Lung (tissue), 11 donors: ENCODE measurements at regions not wholly inside any gene's neighbourhood (a gene's known extent, or its start where the extent isn't known, plus 50 kb on each side); places are given as distances from the start of the nearest gene placed in this dataset.

Source experiments
- ATAC-seq: fragments of 200-7000 bp; cut with Tn5 transposase; one replicate; pipeline ENCODE4 v1.9.1; 2020; ENCODE audit warnings: moderate number of reproducible peaks; ENCODE audit not compliant: insufficient read depth, low FRiP score
- DNase-seq, 3 donors: peaks; one replicate each; pipeline ENCODE4 v3.0.0-alpha.2; 2013 to 2017
- H3K27ac ChIP-seq, 2 donors: one replicate each; pipeline ENCODE4 v1.5.1; 2013; ENCODE audit warnings: mild to moderate bottlenecking in 2 of 2, moderate library complexity in 2 of 2, control low read depth in 1 of 2, inconsistent platforms in 1 of 2, low read depth in 1 of 2, low read length in 1 of 2
- H3K27me3 ChIP-seq, 3 donors: one replicate each; pipeline ENCODE4 v1.5.1; 2013; ENCODE audit warnings: low read length in 2 of 3; ENCODE audit not compliant: control insufficient read depth in 3 of 3, insufficient read depth in 3 of 3
- H3K36me3 ChIP-seq, 4 donors: one replicate each; pipeline ENCODE4 v1.5.1; 2013; ENCODE audit warnings: low read length in 4 of 4, mild to moderate bottlenecking in 1 of 4, moderate library complexity in 1 of 4; ENCODE audit not compliant: control insufficient read depth in 4 of 4, insufficient read depth in 4 of 4
- H3K4me1 ChIP-seq, 5 donors: one replicate each; pipeline ENCODE4 v1.5.1; 2013; ENCODE audit warnings: low read length in 5 of 5, mild to moderate bottlenecking in 2 of 5, moderate library complexity in 1 of 5; ENCODE audit not compliant: control insufficient read depth in 5 of 5, insufficient read depth in 5 of 5
- H3K4me3 ChIP-seq: one replicate; pipeline ENCODE4 v1.5.1; 2013; ENCODE audit warnings: mild to moderate bottlenecking, control low read depth, moderate library complexity
- H3K9ac ChIP-seq, 2 donors: one replicate each; pipeline ENCODE4 v1.5.1; 2013; ENCODE audit warnings: low read length in 2 of 2, control low read depth in 1 of 2; ENCODE audit not compliant: insufficient read depth in 1 of 2
- H3K9me3 ChIP-seq, 4 donors: one replicate each; pipeline ENCODE4 v1.5.1; 2013; ENCODE audit warnings: low read length in 3 of 4, mild to moderate bottlenecking in 1 of 4, moderate library complexity in 1 of 4; ENCODE audit not compliant: control insufficient read depth in 4 of 4, insufficient read depth in 3 of 4
- WGBS, 2 donors: extraction: QIAGEN DNeasy Blood & Tissue Kit; methylation state at CpG; one replicate each; pipeline ENCODE4 v1.1.7; 2013; 5-methylcytosine and 5-hydroxymethylcytosine counted together
- TF ChIP-seq, protein P1 (sequence below): IDR thresholded peaks from 2 replicates; pipeline ENCODE4 v1.5.1; 2012; ENCODE audit warnings: mild to moderate bottlenecking; ENCODE audit errors: control extremely low read depth, extremely low read depth
- donor health status: control.
- donor health status: control.
- donor health status: Bipolar disorder and iron deficiency.
- donor health status: healthy.
- donor health status: DM: yes; HTN: yes; CAD: no.

DNA sequence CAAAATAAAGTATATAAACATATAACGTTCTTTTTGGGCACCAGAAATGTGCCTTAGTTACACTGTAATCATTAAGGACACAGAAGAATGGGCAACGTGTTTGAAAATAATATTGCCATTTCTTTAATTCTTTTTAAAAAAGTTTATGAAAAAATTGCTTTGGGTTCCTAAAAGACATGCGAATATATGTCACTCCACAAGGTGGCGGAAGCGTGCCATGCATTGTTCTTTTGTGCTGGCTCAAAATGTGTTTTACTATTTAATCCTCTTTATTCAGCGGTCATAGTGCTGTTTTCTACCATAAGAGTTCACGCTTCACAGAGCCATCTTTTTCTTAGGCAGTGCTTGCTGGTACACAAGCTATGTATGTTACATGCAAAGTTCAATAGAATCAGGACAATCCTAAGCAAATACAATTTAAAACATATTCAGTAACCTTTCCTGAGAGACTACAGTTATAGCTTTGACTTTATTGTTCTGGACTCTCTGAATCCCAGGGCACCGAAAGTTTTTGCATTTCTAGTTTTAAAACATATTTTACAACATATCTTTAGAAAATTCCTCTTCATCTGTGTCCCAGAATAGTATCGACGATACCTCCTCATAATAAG, 147.8 kb upstream of the ERBB4 start:
- no peaks in the 10 kb centered on the region for H3K9me3 ChIP-seq
- no peak overlapping the region for H3K9ac ChIP-seq
- WGBS, 2 donors: 26 to 30% methylated on average over 10 of the region's 10 CpGs
- no peaks in the 10 kb centered on the region for H3K27me3 ChIP-seq
- no peak overlapping the region for H3K27ac ChIP-seq
- peak; percentile 71 to 83 (median 73) for DNase-seq
- TF ChIP-seq, protein P1, sequence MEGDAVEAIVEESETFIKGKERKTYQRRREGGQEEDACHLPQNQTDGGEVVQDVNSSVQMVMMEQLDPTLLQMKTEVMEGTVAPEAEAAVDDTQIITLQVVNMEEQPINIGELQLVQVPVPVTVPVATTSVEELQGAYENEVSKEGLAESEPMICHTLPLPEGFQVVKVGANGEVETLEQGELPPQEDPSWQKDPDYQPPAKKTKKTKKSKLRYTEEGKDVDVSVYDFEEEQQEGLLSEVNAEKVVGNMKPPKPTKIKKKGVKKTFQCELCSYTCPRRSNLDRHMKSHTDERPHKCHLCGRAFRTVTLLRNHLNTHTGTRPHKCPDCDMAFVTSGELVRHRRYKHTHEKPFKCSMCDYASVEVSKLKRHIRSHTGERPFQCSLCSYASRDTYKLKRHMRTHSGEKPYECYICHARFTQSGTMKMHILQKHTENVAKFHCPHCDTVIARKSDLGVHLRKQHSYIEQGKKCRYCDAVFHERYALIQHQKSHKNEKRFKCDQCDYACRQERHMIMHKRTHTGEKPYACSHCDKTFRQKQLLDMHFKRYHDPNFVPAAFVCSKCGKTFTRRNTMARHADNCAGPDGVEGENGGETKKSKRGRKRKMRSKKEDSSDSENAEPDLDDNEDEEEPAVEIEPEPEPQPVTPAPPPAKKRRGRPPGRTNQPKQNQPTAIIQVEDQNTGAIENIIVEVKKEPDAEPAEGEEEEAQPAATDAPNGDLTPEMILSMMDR: peak; percentile 52
- H3K36me3 ChIP-seq: no peaks in the 10 kb centered on the region
- ATAC-seq: peak; percentile 58
- no peaks in the 10 kb centered on the region for H3K4me1 ChIP-seq
- no peak overlapping the region for H3K4me3 ChIP-seq

DNA sequence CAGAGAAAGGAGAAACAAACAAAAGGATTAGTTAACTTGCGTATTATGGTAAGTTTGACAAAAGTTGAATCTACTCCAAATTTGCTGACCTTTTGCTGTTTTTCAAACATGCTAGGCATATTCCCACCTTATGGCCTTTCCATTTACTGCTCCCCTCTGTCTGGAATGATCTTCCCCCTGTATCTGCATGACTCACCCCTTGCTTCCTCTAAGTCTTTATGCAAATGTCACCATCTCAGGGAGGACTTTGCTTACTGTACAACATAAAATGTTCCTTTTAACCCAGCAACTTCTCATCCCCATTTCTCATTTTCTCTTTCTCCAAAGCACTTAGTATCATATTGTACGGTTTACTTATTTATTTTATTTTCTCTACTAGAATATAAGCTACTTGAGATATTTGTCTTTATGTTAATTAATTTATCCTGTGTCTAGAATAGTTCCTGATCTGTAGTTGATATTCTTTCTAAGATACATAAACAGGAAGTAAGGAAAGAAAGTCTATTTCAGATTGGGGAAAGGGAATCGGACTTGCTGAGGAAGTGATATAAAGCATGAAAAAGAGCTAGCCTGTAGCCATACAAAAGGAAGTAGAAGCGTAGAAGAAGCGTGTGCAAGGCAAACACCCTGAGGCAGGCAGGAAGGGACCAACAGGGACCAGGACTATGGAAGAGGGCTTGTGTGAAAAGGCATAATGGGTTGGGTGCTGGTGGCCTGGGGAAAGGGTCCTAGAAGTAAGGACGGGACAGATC, 144.9 kb upstream of the ERBB4 start:
- no peaks in the 10 kb centered on the region for H3K9me3 ChIP-seq
- no peaks in the 10 kb centered on the region for H3K36me3 ChIP-seq
- no peak overlapping the region for H3K4me3 ChIP-seq
- no peak overlapping the region for H3K27ac ChIP-seq
- WGBS, 2 donors: 50 to 57% methylated on average over 6 of the region's 6 CpGs
- DNase-seq (no peak), ATAC-seq (no peak)
- TF ChIP-seq, protein P1: no peak
- H3K27me3 ChIP-seq: no peaks in the 10 kb centered on the region
- H3K9ac ChIP-seq: no peak overlapping the region
- no peaks in the 10 kb centered on the region for H3K4me1 ChIP-seq

- no peak overlapping the region for H3K4me3 ChIP-seq
- TF ChIP-seq, protein P1: no peak
Observed at GRCh38 chr2:212682937-212683336, 144.3 kb upstream of the ERBB4 start.

More at GRCh38 chr2:212682937-212683336, 144.3 kb upstream of the ERBB4 start:
- H3K27ac ChIP-seq: no peak overlapping the region
- no peaks in the 10 kb centered on the region for H3K4me1 ChIP-seq
- no peak for DNase-seq
- no peak for ATAC-seq
- H3K9me3 ChIP-seq: no peaks in the 10 kb centered on the region
- H3K9ac ChIP-seq: no peak overlapping the region
- H3K36me3 ChIP-seq: no peaks in the 10 kb centered on the region
- WGBS, 2 donors: 77 to 79% methylated on average over 3 of the region's 3 CpGs
- no peaks in the 10 kb centered on the region for H3K27me3 ChIP-seq
